Adrenal gland (tissue), 9 donors: ENCODE measurements at regions not wholly inside any gene's neighbourhood (a gene's known extent, or its start where the extent isn't known, plus 50 kb on each side); places are given as distances from the start of the nearest gene placed in this dataset.
"Not testable (repeated sequence)": the region's sequence is repeated elsewhere in the genome, so short reads cannot be mapped to it uniquely, and the experiment has no call there.

ENCODE experiments used
- DNase-seq, 7 donors: peaks; one replicate each; pipeline ENCODE4 v3.0.0-alpha.2; 2019 to 2020
- H3K27ac ChIP-seq, 5 donors: fragments of 200-600 bp; sonication (generic) in 4 of 5; 1 replicate in 3 of 5; 2 replicates in 2 of 5; pipeline versions ENCODE4 v1.5.1 to v1.8.0; 2016 to 2020; ENCODE audit warnings: mild to moderate bottlenecking in 1 of 5
- H3K27me3 ChIP-seq: fragments of 200-600 bp; 2 replicates; pipeline ENCODE4 v1.8.0; 2021
- H3K36me3 ChIP-seq, 2 donors: fragments of 200-600 bp; replicated peaks in 1 of 2; 1 replicate in 1 of 2; 2 replicates in 1 of 2; pipeline versions ENCODE4 v1.5.1 to v1.8.0; 2018 to 2022
- H3K4me1 ChIP-seq, 2 donors: fragments of 200-600 bp; replicated peaks in 1 of 2; 1 replicate in 1 of 2; 2 replicates in 1 of 2; pipeline versions ENCODE4 v1.5.1 to v1.8.0; 2018 to 2021
- H3K4me3 ChIP-seq, 4 donors: fragments of 200-600 bp; sonication (generic) in 3 of 4; one replicate each; pipeline ENCODE4 v1.5.1; 2016 to 2018
- H3K9me3 ChIP-seq, 3 donors: fragments of 200-600 bp; sonication (generic) in 1 of 3; replicated peaks in 1 of 3; 1 replicate in 2 of 3; 2 replicates in 1 of 3; pipeline versions ENCODE4 v1.5.1 to v1.8.0; 2016 to 2021
- CTCF ChIP-seq, 6 experiments: fragments of 450-650 bp in 4 of 6; fragments of 200-600 bp in 2 of 6; sonication (generic) in 1 of 6; IDR thresholded peaks; 1 replicate in 5 of 6; 2 replicates in 1 of 6; pipeline versions ENCODE4 v1.5.1 to v1.8.0; 2016 to 2021; ENCODE audit warnings: antibody characterized with exemption in 6 of 6, mild to moderate bottlenecking in 2 of 6, moderate library complexity in 1 of 6
- POLR2A ChIP-seq, 2 donors: fragments of 450-650 bp; IDR thresholded peaks; one replicate each; pipeline ENCODE4 v1.6.1; 2017; ENCODE audit warnings: antibody characterized with exemption in 2 of 2, mild to moderate bottlenecking in 2 of 2, moderate library complexity in 1 of 2
- WGBS, 4 donors: extraction: QIAGEN DNeasy Blood & Tissue Kit in 2 of 4; methylation state at CpG; one replicate each; pipeline versions ENCODE4 v1.1.5 to v1.1.7; 2013 to 2017; 5-methylcytosine and 5-hydroxymethylcytosine counted together
- intact Hi-C, 2 donors: fragments of 100-400 bp; cut with DNase I; formaldehyde crosslinking; loops; one replicate each; pipeline versions ENCODE4 v1.14.1 to v1.15.0; 2022 to 2023
- donor health status: healthy with polysubstance abuse.
- donor health status: Bipolar disorder and iron deficiency.
- donor health status: DM: yes; HTN: yes; CAD: no.
- donor health status: DM: no; HTN: no; CAD: no.
- donor health status: DM: no; HTN: no; CAD: no.

- Histone ChIP-seq H3K27ac (no peak overlapping the region), H3K27me3 (no peaks in the 10 kb centered on the region), H3K4me3 (no peak overlapping the region), H3K9me3 (no peaks in the 10 kb centered on the region), H3K36me3 (no peaks in the 10 kb centered on the region), H3K4me1 (no peaks in the 10 kb centered on the region)
- DNase-seq: peak in 2 of 7 donors; percentile 5 to 13
- TF ChIP-seq POLR2A (IDR thresholded peaks at IDR 0.05) (no peak), CTCF (IDR thresholded peaks at IDR 0.05) (no peak)
- intact Hi-C loops: no loop called here
- 40 to 51% (median 46%) methylated on average over 4 of the region's 4 CpGs for WGBS, 4 donors
Measured at GRCh38 chr7:34430456-34430855, 227.6 kb upstream of the NPSR1 start.

- Histone ChIP-seq H3K4me1 (no peaks in the 10 kb centered on the region), H3K36me3 (no peaks in the 10 kb centered on the region), H3K27me3 (no peaks in the 10 kb centered on the region), H3K4me3 (no peak overlapping the region), H3K27ac (no peak overlapping the region), H3K9me3 (no peaks in the 10 kb centered on the region)
- WGBS, 4 donors: 43 to 58% (median 55%) methylated on average over 3 of the region's 3 CpGs
- TF ChIP-seq POLR2A (IDR thresholded peaks at IDR 0.05): no peak
- TF ChIP-seq CTCF (IDR thresholded peaks at IDR 0.05): no peak
- intact Hi-C loops: no loop called here
- no peak for DNase-seq
Measured at GRCh38 chr7:34438436-34438835, 219.6 kb upstream of the NPSR1 start.

GRCh38 chr7:34445653-34446052 lies 212.4 kb upstream of the NPSR1 start:
- TF ChIP-seq POLR2A (IDR thresholded peaks at IDR 0.05) (no peak), CTCF (IDR thresholded peaks at IDR 0.05) (no peak)
- no peaks in the 10 kb centered on the region for H3K36me3 ChIP-seq
- no peak overlapping the region for H3K27ac ChIP-seq
- no peak overlapping the region for H3K4me3 ChIP-seq
- no peaks in the 10 kb centered on the region for H3K27me3 ChIP-seq
- H3K9me3 ChIP-seq: no peaks in the 10 kb centered on the region
- H3K4me1 ChIP-seq: no peaks in the 10 kb centered on the region
- 66 to 74% (median 72%) methylated on average over 3 of the region's 3 CpGs for WGBS, 4 donors
- intact Hi-C loops: no loop called here
- no peak for DNase-seq

- H3K9me3 ChIP-seq, DNase-seq, H3K27ac ChIP-seq, intact Hi-C loops, H3K27me3 ChIP-seq, H3K4me1 ChIP-seq, H3K36me3 ChIP-seq, H3K4me3 ChIP-seq: not testable (repeated sequence)
- WGBS, 4 donors: 73 to 83% (median 80%) methylated on average over 2 of the region's 2 CpGs
Measured at GRCh38 chr7:34448531-34448930, 209.5 kb upstream of the NPSR1 start.

GRCh38 chr7:34449765-34450164 lies 208.3 kb upstream of the NPSR1 start:
- no peak for DNase-seq
- TF ChIP-seq POLR2A (IDR thresholded peaks at IDR 0.05): no peak
- TF ChIP-seq CTCF (IDR thresholded peaks at IDR 0.05): no peak
- WGBS, 4 donors: 45 to 64% (median 54%) methylated on average over 1 of the region's 1 CpG
- intact Hi-C loops: no loop called here
- Histone ChIP-seq H3K27me3 (no peaks in the 10 kb centered on the region), H3K36me3 (no peaks in the 10 kb centered on the region), H3K4me1 (no peaks in the 10 kb centered on the region), H3K9me3 (no peaks in the 10 kb centered on the region), H3K4me3 (no peak overlapping the region), H3K27ac (no peak overlapping the region)
